H1 (cell line): ENCODE measurements at regions not wholly inside any gene's neighbourhood (a gene's known extent, or its start where the extent isn't known, plus 50 kb on each side); places are given as distances from the start of the nearest gene placed in this dataset.

Source experiments
- CTCF ChIA-PET: fragments of 300-600 bp; sonication (Branson Sonifier 250); formaldehyde crosslinking; loops from one replicate; lab custom pipeline; 2021; ENCODE audit not compliant: partially characterized antibody; lab: Charles Lee
- POLR2A ChIA-PET: fragments of 300-600 bp; sonication (Branson Sonifier 250); formaldehyde crosslinking; loops from one replicate; lab custom pipeline; 2021; ENCODE audit warnings: inconsistent platforms; ENCODE audit not compliant: partially characterized antibody; lab: Charles Lee
- DNase-seq, 2 experiments: peaks; one replicate each; pipeline versions ENCODE4 v3.0.0 to v3.0.0-alpha.2; 2010 to 2022; ENCODE audit warnings: low spot score in 2 of 2, low read depth in 1 of 2, mixed read lengths in 1 of 2
- FAIRE-seq: peaks from 2 replicates; lab custom pipeline; 2011; peaks lifted over from hg19 to GRCh38; lab: Jason Lieb, UNC
- H2AFZ ChIP-seq: 2 replicates; pipeline ENCODE4 v1.8.1; 2012; ENCODE audit warnings: low read length, inconsistent platforms
- H2AK5ac ChIP-seq: 2 replicates; pipeline ENCODE4 v1.6.1; 2013; ENCODE audit warnings: low read depth, low read length
- H2BK120ac ChIP-seq: replicated peaks from 2 replicates; pipeline ENCODE3; 2013; ENCODE audit warnings: low read depth, low read length, inconsistent platforms
- H2BK12ac ChIP-seq: 2 replicates; pipeline ENCODE4 v1.6.1; 2013; ENCODE audit warnings: low read depth, low read length
- H2BK15ac ChIP-seq: 2 replicates; pipeline ENCODE4 v1.6.1; 2013; ENCODE audit warnings: low read length
- H2BK20ac ChIP-seq: 2 replicates; pipeline ENCODE4 v1.6.1; 2013; ENCODE audit warnings: low read length
- H2BK5ac ChIP-seq: 2 replicates; pipeline ENCODE4 v1.6.1; 2013; ENCODE audit warnings: low read depth, low read length
- H3K14ac ChIP-seq: 2 replicates; pipeline ENCODE4 v1.6.1; 2013; ENCODE audit warnings: inconsistent platforms; ENCODE audit not compliant: insufficient read length
- H3K18ac ChIP-seq: 2 replicates; pipeline ENCODE4 v1.6.1; 2013; ENCODE audit warnings: low read length; ENCODE audit errors: extremely low read depth
- H3K23ac ChIP-seq: 2 replicates; pipeline ENCODE4 v1.6.1; 2013; ENCODE audit warnings: inconsistent platforms; ENCODE audit not compliant: insufficient read length
- H3K23me2 ChIP-seq: 2 replicates; pipeline ENCODE4 v1.6.1; 2013; ENCODE audit warnings: low read depth, low read length
- H3K27ac ChIP-seq: 2 replicates; pipeline ENCODE4 v1.6.1; 2011; ENCODE audit warnings: low read depth, low read length, inconsistent platforms
- H3K27me3 ChIP-seq, 4 experiments: replicated peaks in 1 of 4; 1 replicate in 1 of 4; 2 replicates in 3 of 4; pipeline versions ENCODE4 v1.6.1 to v1.8.1; 2011 to 2013; ENCODE audit warnings: low read length in 3 of 4, mild to moderate bottlenecking in 3 of 4, inconsistent platforms in 2 of 4, mixed read lengths in 2 of 4, moderate library complexity in 1 of 4; ENCODE audit not compliant: control insufficient read depth in 3 of 4, insufficient read depth in 3 of 4; ENCODE audit errors: extremely low read depth in 1 of 4
- H3K36me3 ChIP-seq, 4 experiments: 2 replicates each; pipeline versions ENCODE4 v1.6.1 to v1.8.1; 2011 to 2013; ENCODE audit warnings: mild to moderate bottlenecking in 4 of 4, low read length in 3 of 4, moderate library complexity in 2 of 4, control low read depth in 1 of 4, inconsistent platforms in 1 of 4; ENCODE audit not compliant: insufficient read depth in 4 of 4, control insufficient read depth in 2 of 4
- H3K4ac ChIP-seq: replicated peaks from 2 replicates; pipeline ENCODE3; 2013; ENCODE audit warnings: low read length, low read depth, mixed read lengths, inconsistent platforms; ENCODE audit not compliant: insufficient read length
- H3K4me1 ChIP-seq, 4 experiments: replicated peaks in 1 of 4; 1 replicate in 1 of 4; 2 replicates in 3 of 4; pipeline versions ENCODE4 v1.6.1 to v1.8.1; 2011 to 2013; ENCODE audit warnings: low read length in 3 of 4, inconsistent platforms in 2 of 4, mixed read lengths in 1 of 4; ENCODE audit not compliant: insufficient read depth in 4 of 4, control insufficient read depth in 3 of 4
- H3K4me2 ChIP-seq, 2 experiments: 2 replicates each; pipeline versions ENCODE4 v1.6.1 to v1.8.1; 2011 to 2013; ENCODE audit warnings: low read depth in 2 of 2, low read length in 2 of 2, control low read depth in 1 of 2, inconsistent platforms in 1 of 2, mild to moderate bottlenecking in 1 of 2; ENCODE audit not compliant: insufficient read depth in 1 of 2
- H3K4me3 ChIP-seq, 4 experiments: fragments of 200-600, 300-600 bp in 1 of 4; sonication (generic), shearing (Covaris generic), sonication (Bioruptor Twin) in 1 of 4; 2 replicates each; pipeline versions ENCODE4 v1.5.1 to v1.8.1; 2011 to 2016; ENCODE audit warnings: low read length in 4 of 4, low read depth in 3 of 4, control low read depth in 2 of 4, inconsistent platforms in 2 of 4, mild to moderate bottlenecking in 2 of 4, mixed read lengths in 1 of 4, moderate library complexity in 1 of 4; ENCODE audit not compliant: insufficient read depth in 2 of 4; ENCODE audit errors: extremely low read depth in 1 of 4
- H3K56ac ChIP-seq: replicated peaks from 2 replicates; pipeline ENCODE3; 2013; ENCODE audit warnings: low read depth, mild to moderate bottlenecking, mixed read lengths, low read length, inconsistent platforms; ENCODE audit not compliant: insufficient read length
- H3K79me1 ChIP-seq: 2 replicates; pipeline ENCODE4 v1.6.1; 2013; ENCODE audit warnings: low read depth, low read length, control low read depth
- H3K79me2 ChIP-seq, 2 experiments: 2 replicates each; pipeline versions ENCODE4 v1.6.1 to v1.8.1; 2012 to 2013; ENCODE audit warnings: low read length in 2 of 2, mild to moderate bottlenecking in 2 of 2, inconsistent platforms in 1 of 2; ENCODE audit not compliant: insufficient read depth in 2 of 2, control insufficient read depth in 1 of 2
- H3K9ac ChIP-seq, 4 experiments: replicated peaks in 1 of 4; 1 replicate in 1 of 4; 2 replicates in 3 of 4; pipeline versions ENCODE4 v1.6.1 to v1.8.1; 2011 to 2013; ENCODE audit warnings: low read depth in 3 of 4, low read length in 3 of 4, control low read depth in 2 of 4, mild to moderate bottlenecking in 2 of 4, moderate library complexity in 2 of 4, inconsistent platforms in 1 of 4; ENCODE audit errors: extremely low read depth in 1 of 4
- H3K9me3 ChIP-seq, 2 experiments: 2 replicates each; pipeline versions ENCODE4 v1.6.1 to v1.8.1; 2012 to 2013; ENCODE audit warnings: mild to moderate bottlenecking in 2 of 2, moderate library complexity in 2 of 2, control low read depth in 1 of 2, inconsistent platforms in 1 of 2, low read depth in 1 of 2, low read length in 1 of 2, mixed read lengths in 1 of 2; ENCODE audit not compliant: insufficient read depth in 2 of 2
- H4K20me1 ChIP-seq, 2 experiments: replicated peaks in 1 of 2; 2 replicates each; pipeline versions ENCODE3 to v1.8.1; 2011 to 2013; ENCODE audit warnings: inconsistent platforms in 2 of 2, low read length in 2 of 2, mild to moderate bottlenecking in 1 of 2; ENCODE audit not compliant: insufficient read depth in 2 of 2, control insufficient read depth in 1 of 2
- H4K5ac ChIP-seq: 2 replicates; pipeline ENCODE4 v1.6.1; 2013; ENCODE audit warnings: low read length, low read depth, mixed read lengths, inconsistent platforms; ENCODE audit not compliant: insufficient read length
- H4K8ac ChIP-seq: 2 replicates; pipeline ENCODE4 v1.8.0; 2013; ENCODE audit warnings: mild to moderate bottlenecking, moderate library complexity, low read length, inconsistent platforms; ENCODE audit not compliant: insufficient read depth; ENCODE audit errors: extremely low read depth
- H4K91ac ChIP-seq: replicated peaks from 2 replicates; pipeline ENCODE3; 2013; ENCODE audit warnings: low read length, mixed read lengths, inconsistent platforms; ENCODE audit not compliant: insufficient read length
- ASH2L ChIP-seq: fragments of 200-600, 300-600 bp; sonication (generic); IDR thresholded peaks from one replicate; pipeline ENCODE4 v1.7.1; 2017; ENCODE audit warnings: low read length
- CBX5 ChIP-seq: fragments of 300-800, 300-1000 bp; sonication (generic); IDR thresholded peaks from 2 replicates; pipeline ENCODE4 v1.7.1; 2016; ENCODE audit warnings: antibody characterized with exemption, low read length, low read depth
- CHD1 ChIP-seq: IDR thresholded peaks from 2 replicates; pipeline ENCODE4 v1.6.1; 2012; ENCODE audit warnings: low read depth, low read length, improper control_type of control experiment
- CTBP2 ChIP-seq: IDR thresholded peaks from 2 replicates; pipeline ENCODE4 v1.7.0; 2011; ENCODE audit warnings: borderline replicate concordance, mild to moderate bottlenecking, moderate library complexity, mixed read lengths, low read length; ENCODE audit not compliant: insufficient read depth, insufficient read length
- EZH2 ChIP-seq: fragments of 200-600 bp; sonication (generic); IDR thresholded peaks from 2 replicates; pipeline ENCODE4 v1.7.1; 2012; ENCODE audit warnings: low read depth, mild to moderate bottlenecking, moderate library complexity, low read length, inconsistent platforms; ENCODE audit not compliant: severe bottlenecking
- GABPA ChIP-seq: IDR thresholded peaks from 2 replicates; pipeline ENCODE4 v1.6.1; 2011; ENCODE audit warnings: mild to moderate bottlenecking, low read length, moderate library complexity, borderline replicate concordance; ENCODE audit not compliant: insufficient read depth
- GTF2F1 ChIP-seq: IDR thresholded peaks from 2 replicates; pipeline ENCODE4 v1.6.1; 2012; ENCODE audit warnings: low read depth, low read length, improper control_type of control experiment, borderline replicate concordance
- RXRA ChIP-seq: IDR thresholded peaks from 2 replicates; pipeline ENCODE4 v1.6.1; 2011; ENCODE audit warnings: low read depth, mild to moderate bottlenecking, low read length, moderate library complexity; ENCODE audit not compliant: insufficient read depth
- SIX5 ChIP-seq: IDR thresholded peaks from 2 replicates; pipeline ENCODE4 v1.6.1; 2011; ENCODE audit warnings: mild to moderate bottlenecking, low read depth, low read length
- SP4 ChIP-seq: IDR thresholded peaks from 2 replicates; pipeline ENCODE4 v1.6.1; 2012; ENCODE audit warnings: low read length, inconsistent platforms
- WGBS, 2 experiments: shearing (Covaris generic) in 1 of 2; methylation state at CpG; one replicate each; pipeline versions ENCODE4 v1.1.6 to v1.1.7; 2013 to 2015; ENCODE audit warnings: low lambda C conversion rate in 2 of 2, mixed read lengths in 2 of 2, inconsistent platforms in 1 of 2, low coverage in 1 of 2, missing lambda C conversion rate in 1 of 2; ENCODE audit not compliant: insufficient replicate concordance in 2 of 2, insufficient coverage in 1 of 2, insufficient read length in 1 of 2; ENCODE audit errors: extremely low coverage in 1 of 2, missing lambda C conversion rate in 1 of 2; 5-methylcytosine and 5-hydroxymethylcytosine counted together
- TF ChIP-seq, protein P1 (sequence below): IDR thresholded peaks from 2 replicates; pipeline ENCODE4 v1.6.1; 2012; ENCODE audit warnings: inconsistent platforms

DNA sequence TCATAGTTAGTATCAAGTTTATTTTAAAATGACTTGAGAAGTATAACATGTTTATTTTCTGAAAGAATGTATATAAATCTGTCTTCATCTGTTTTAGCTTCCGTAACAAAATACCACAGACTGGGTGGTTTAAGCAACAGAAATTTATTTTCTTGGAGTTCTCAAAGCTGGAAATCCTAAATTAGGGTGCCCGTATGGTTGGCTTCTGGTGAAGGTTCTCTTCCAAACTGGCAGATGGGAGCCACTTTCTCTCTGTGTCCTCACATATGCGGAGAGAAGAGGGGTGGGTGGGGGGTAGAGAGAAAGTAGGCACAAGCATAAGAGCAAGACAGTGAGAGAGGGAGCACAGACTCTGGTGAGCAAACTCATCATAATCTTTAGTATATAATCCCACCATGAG, 142.3 kb downstream of the ZIC1 start:
- Histone ChIP-seq H4K20me1 (no peaks in the 10 kb centered on the region), H3K27me3 (no peaks in the 10 kb centered on the region), H3K14ac (no peak overlapping the region), H3K27ac (no peak overlapping the region), H3K36me3 (no peaks in the 10 kb centered on the region), H3K4ac (no peak overlapping the region), H2AK5ac (no peak overlapping the region), H2AFZ (0 out of 2 replicates have a peak overlapping the region, but pooled peaks have one; percentile 26), H2BK12ac (no peak overlapping the region), H3K9me3 (no peaks in the 10 kb centered on the region), H3K79me2 (no peaks in the 10 kb centered on the region), H3K23me2 (no peaks in the 10 kb centered on the region)
- 72% methylated on average over 3 of the region's 3 CpGs; no CpG with 5 or more reads in 1 of the 2 experiments for WGBS, 2 experiments
- CTCF ChIA-PET = interaction anchor here (1.3 kb wide), 1 partner anchor 34 kb away, joined by 5 read pairs; no protein-coding TSS in a partner anchor
- no peak for FAIRE-seq
- TF ChIP-seq, protein P1, sequence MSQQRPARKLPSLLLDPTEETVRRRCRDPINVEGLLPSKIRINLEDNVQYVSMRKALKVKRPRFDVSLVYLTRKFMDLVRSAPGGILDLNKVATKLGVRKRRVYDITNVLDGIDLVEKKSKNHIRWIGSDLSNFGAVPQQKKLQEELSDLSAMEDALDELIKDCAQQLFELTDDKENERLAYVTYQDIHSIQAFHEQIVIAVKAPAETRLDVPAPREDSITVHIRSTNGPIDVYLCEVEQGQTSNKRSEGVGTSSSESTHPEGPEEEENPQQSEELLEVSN = no peak
- TF ChIP-seq SIX5 (no peak), CHD1 (no peak), ASH2L (no peak), CTBP2 (no peak), EZH2 (no peak), GTF2F1 (no peak), SP4 (no peak), CBX5 (no peak), RXRA (no peak), GABPA (no peak)
- TF ChIP-seq, all 59 proteins: peak for 0
- no peak overlapping the region for H4K5ac ChIP-seq
- no peak overlapping the region for H2BK20ac ChIP-seq
- no peak overlapping the region for H3K9ac ChIP-seq
- no peak overlapping the region for H3K23ac ChIP-seq
- no peak overlapping the region for H2BK120ac ChIP-seq
- no peaks in the 10 kb centered on the region for H3K79me1 ChIP-seq
- no peak overlapping the region for H3K4me2 ChIP-seq
- no peak overlapping the region for H4K8ac ChIP-seq
- H4K91ac ChIP-seq = no peak overlapping the region
- POLR2A ChIA-PET = no interaction called here
- H2BK15ac ChIP-seq = no peak overlapping the region
- H3K4me3 ChIP-seq = no peak overlapping the region
- no peaks in the 10 kb centered on the region for H3K4me1 ChIP-seq
- no peak overlapping the region for H3K18ac ChIP-seq
- DNase-seq = no peak
- H3K56ac ChIP-seq = no peak overlapping the region
- H2BK5ac ChIP-seq = no peak overlapping the region
